B cell (primary cell): ENCODE measurements at regions not wholly inside any gene's neighbourhood (a gene's known extent, or its start where the extent isn't known, plus 50 kb on each side); places are given as distances from the start of the nearest gene placed in this dataset.

ENCODE experiments used
- CTCF ChIP-seq: fragments of 200-600 bp; IDR thresholded peaks from one replicate; pipeline ENCODE4 v1.8.0; 2022; ENCODE audit warnings: antibody characterized with exemption, mild to moderate bottlenecking
- EZH2 ChIP-seq: IDR thresholded peaks from 2 replicates; pipeline ENCODE4 v1.6.1; 2012; ENCODE audit warnings: borderline replicate concordance, low read depth, mild to moderate bottlenecking, moderate library complexity, low read length; ENCODE audit not compliant: insufficient read depth, poor library complexity, severe bottlenecking

DNA sequence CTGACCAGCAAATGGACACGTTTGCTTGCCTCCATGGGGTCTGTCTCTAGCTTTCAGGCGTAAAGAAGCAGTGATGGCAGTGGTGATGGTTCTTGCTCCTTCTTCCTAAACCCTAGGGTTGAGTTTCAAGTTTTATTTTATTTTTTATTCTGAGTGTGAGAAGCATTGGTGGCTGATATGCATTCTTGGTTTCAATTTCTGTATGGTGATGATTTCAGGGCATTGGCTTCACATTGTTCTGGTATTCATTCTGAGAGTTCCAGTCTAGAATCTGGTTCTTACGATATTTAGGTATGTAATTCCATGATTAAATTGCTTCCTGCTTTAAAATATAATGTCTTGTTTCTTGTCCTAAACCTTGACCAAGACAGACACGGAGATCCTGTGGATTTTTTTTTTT lies 444.5 kb upstream of the IMPG1 start:
- no peak for TF ChIP-seq CTCF
- no peak for TF ChIP-seq EZH2
